ENCODE measurements at regions not wholly inside any gene's neighbourhood (a gene's known extent, or its start where the extent isn't known, plus 50 kb on each side); places are given as distances from the start of the nearest gene placed in this dataset.

GRCh38 chr16:87133112-87133850 is 183.9 kb downstream of the C16orf95 start:
- Histone ChIP-seq H3K4me3 (no peak overlapping the region), H3K4me1 (no peaks in the 10 kb centered on the region), H3K27ac (no peak overlapping the region), H3K36me3 (ENCODE audit: insufficient read depth in 1 of 2, low read depth in 1 of 2) (no peaks in the 10 kb centered on the region), H3K9me3 (peaks cover 4% of the 10 kb centered on the region), H3K27me3 (ENCODE audit: insufficient read depth in 3 of 3, low read length in 2 of 3) (peaks cover 0 to 15% (median 13%) of the 10 kb centered on the region in 3 donors)
- ATAC-seq (no peak), DNase-seq (no peak)
- intact Hi-C loops (cut with DNase I), result no loop called here
- 78 to 81% (median 78%) methylated on average over 21 of the region's 21 CpGs for WGBS, 3 donors
- no peak for TF ChIP-seq CTCF (IDR thresholded peaks at IDR 0.05)

- H3K36me3 ChIP-seq (ENCODE audit: insufficient read depth in 1 of 2, low read depth in 1 of 2), result no peaks in the 10 kb centered on the region
- peaks cover 2% of the 10 kb centered on the region for H3K9me3 ChIP-seq
- no peak for TF ChIP-seq CTCF (IDR thresholded peaks at IDR 0.05)
- ATAC-seq (no peak), DNase-seq (no peak)
- intact Hi-C loops (cut with DNase I), result no loop called here
- H3K4me3 ChIP-seq, result no peak overlapping the region
- peaks cover 0 to 7% (median 7%) of the 10 kb centered on the region in 3 donors for H3K27me3 ChIP-seq (ENCODE audit: insufficient read depth in 3 of 3, low read length in 2 of 3)
- H3K27ac ChIP-seq, result no peak overlapping the region
- WGBS, 3 donors, result 78 to 85% (median 83%) methylated on average over 17 of the region's 17 CpGs
- no peaks in the 10 kb centered on the region for H3K4me1 ChIP-seq
Observed at GRCh38 chr16:87133966-87134627, 183.1 kb downstream of the C16orf95 start.

- no peaks in the 10 kb centered on the region for H3K36me3 ChIP-seq (ENCODE audit: insufficient read depth in 1 of 2, low read depth in 1 of 2)
- no peak for TF ChIP-seq CTCF (IDR thresholded peaks at IDR 0.05)
- intact Hi-C loops (cut with DNase I), result no loop called here
- no peaks in the 10 kb centered on the region for H3K9me3 ChIP-seq
- H3K4me1 ChIP-seq, result no peaks in the 10 kb centered on the region
- no peak overlapping the region for H3K27ac ChIP-seq
- H3K4me3 ChIP-seq, result no peak overlapping the region
- WGBS, 3 donors, result 84 to 92% (median 87%) methylated on average over 7 of the region's 7 CpGs
- ATAC-seq (no peak), DNase-seq (no peak)
- H3K27me3 ChIP-seq (ENCODE audit: insufficient read depth in 3 of 3, low read length in 2 of 3), result peaks cover 0 to 4% (median 4%) of the 10 kb centered on the region in 3 donors
Observed at GRCh38 chr16:87134628-87134995, 182.6 kb downstream of the C16orf95 start.

GRCh38 chr16:87135246-87136030 is 181.8 kb downstream of the C16orf95 start:
- TF ChIP-seq CTCF (IDR thresholded peaks at IDR 0.05), result no peak
- no peak for DNase-seq
- no peak overlapping the region for H3K4me3 ChIP-seq
- WGBS, 3 donors, result 68 to 73% (median 70%) methylated on average over 9 of the region's 9 CpGs
- no peaks in the 10 kb centered on the region for H3K9me3 ChIP-seq
- no peaks in the 10 kb centered on the region for H3K36me3 ChIP-seq (ENCODE audit: insufficient read depth in 1 of 2, low read depth in 1 of 2)
- H3K27ac ChIP-seq, result no peak overlapping the region
- intact Hi-C loops (cut with DNase I), result no loop called here
- no peak for ATAC-seq
- no peaks in the 10 kb centered on the region for H3K4me1 ChIP-seq
- H3K27me3 ChIP-seq (ENCODE audit: insufficient read depth in 3 of 3, low read length in 2 of 3), result peaks cover 0 to 4% (median 4%) of the 10 kb centered on the region in 3 donors

Data from psoas muscle (tissue), 7 donors.